ENCODE measurements at regions not wholly inside any gene's neighbourhood (a gene's known extent, or its start where the extent isn't known, plus 50 kb on each side); places are given as distances from the start of the nearest gene placed in this dataset.

- H2AFZ ChIP-seq (ENCODE audit: low read depth, low read length) = no peak overlapping the region
- H3K27me3 ChIP-seq (ENCODE audit: low read depth, low read length) = no peaks in the 10 kb centered on the region
- H4K20me1 ChIP-seq (ENCODE audit: insufficient read depth, low read length) = no peaks in the 10 kb centered on the region
- no peaks in the 10 kb centered on the region for H3K4me1 ChIP-seq (ENCODE audit: low read length)
- H3K36me3 ChIP-seq (replicated peaks; ENCODE audit: low read depth, low read length) = no peaks in the 10 kb centered on the region
- H3K9ac ChIP-seq (ENCODE audit: low read length) = no peak overlapping the region
- TF ChIP-seq CTCF (IDR thresholded peaks at IDR 0.05; ENCODE audit: low read depth, low read length) (no peak), EZH2phosphoT487 (IDR thresholded peaks at IDR 0.05; ENCODE audit: low read depth) (no peak)
- H3K79me2 ChIP-seq (ENCODE audit: low read length) = no peaks in the 10 kb centered on the region
- no peak overlapping the region for H3K4me2 ChIP-seq (ENCODE audit: low read length)
- H3K4me3 ChIP-seq (ENCODE audit: low read length) = no peak overlapping the region
- H3K9me3 ChIP-seq (ENCODE audit: insufficient read depth, low read length) = no peaks in the 10 kb centered on the region
- H3K27ac ChIP-seq (ENCODE audit: low read length) = no peak overlapping the region
Observed at GRCh38 chr9:103669296-103669695, 424.8 kb upstream of the SMC2 start.

- Histone ChIP-seq H4K20me1 (ENCODE audit: insufficient read depth, low read length) (no peaks in the 10 kb centered on the region), H3K79me2 (ENCODE audit: low read length) (no peaks in the 10 kb centered on the region), H3K4me3 (ENCODE audit: low read length) (no peak overlapping the region), H2AFZ (ENCODE audit: low read depth, low read length) (no peak overlapping the region), H3K36me3 (replicated peaks; ENCODE audit: low read depth, low read length) (no peaks in the 10 kb centered on the region), H3K4me1 (ENCODE audit: low read length) (no peaks in the 10 kb centered on the region), H3K4me2 (ENCODE audit: low read length) (no peak overlapping the region), H3K27ac (ENCODE audit: low read length) (no peak overlapping the region), H3K9ac (ENCODE audit: low read length) (no peak overlapping the region), H3K9me3 (ENCODE audit: insufficient read depth, low read length) (no peaks in the 10 kb centered on the region), H3K27me3 (ENCODE audit: low read depth, low read length) (no peaks in the 10 kb centered on the region)
- TF ChIP-seq EZH2phosphoT487 (IDR thresholded peaks at IDR 0.05; ENCODE audit: low read depth) = no peak
- TF ChIP-seq CTCF (IDR thresholded peaks at IDR 0.05; ENCODE audit: low read depth, low read length) = no peak
Observed at GRCh38 chr9:103674271-103674670, 419.8 kb upstream of the SMC2 start.

- Histone ChIP-seq H3K4me2 (ENCODE audit: low read length) (no peak overlapping the region), H3K27me3 (ENCODE audit: low read depth, low read length) (no peaks in the 10 kb centered on the region), H3K36me3 (replicated peaks; ENCODE audit: low read depth, low read length) (no peaks in the 10 kb centered on the region), H4K20me1 (ENCODE audit: insufficient read depth, low read length) (no peaks in the 10 kb centered on the region), H3K9ac (ENCODE audit: low read length) (no peak overlapping the region), H3K79me2 (ENCODE audit: low read length) (no peaks in the 10 kb centered on the region), H2AFZ (ENCODE audit: low read depth, low read length) (no peak overlapping the region), H3K27ac (ENCODE audit: low read length) (no peak overlapping the region), H3K9me3 (ENCODE audit: insufficient read depth, low read length) (no peaks in the 10 kb centered on the region), H3K4me3 (ENCODE audit: low read length) (no peak overlapping the region), H3K4me1 (ENCODE audit: low read length) (no peaks in the 10 kb centered on the region)
- TF ChIP-seq CTCF (IDR thresholded peaks at IDR 0.05; ENCODE audit: low read depth, low read length) (no peak), EZH2phosphoT487 (IDR thresholded peaks at IDR 0.05; ENCODE audit: low read depth) (no peak)
Observed at GRCh38 chr9:103680581-103680980, 413.5 kb upstream of the SMC2 start.

- Histone ChIP-seq H3K36me3 (replicated peaks; ENCODE audit: low read depth, low read length) (no peaks in the 10 kb centered on the region), H4K20me1 (ENCODE audit: insufficient read depth, low read length) (no peaks in the 10 kb centered on the region), H3K27me3 (ENCODE audit: low read depth, low read length) (no peaks in the 10 kb centered on the region), H3K9me3 (ENCODE audit: insufficient read depth, low read length) (no peaks in the 10 kb centered on the region), H3K4me2 (ENCODE audit: low read length) (no peak overlapping the region), H3K9ac (ENCODE audit: low read length) (no peak overlapping the region), H3K4me1 (ENCODE audit: low read length) (no peaks in the 10 kb centered on the region), H3K79me2 (ENCODE audit: low read length) (no peaks in the 10 kb centered on the region), H2AFZ (ENCODE audit: low read depth, low read length) (no peak overlapping the region), H3K27ac (ENCODE audit: low read length) (no peak overlapping the region), H3K4me3 (ENCODE audit: low read length) (no peak overlapping the region)
- TF ChIP-seq CTCF (IDR thresholded peaks at IDR 0.05; ENCODE audit: low read depth, low read length) = no peak
- TF ChIP-seq EZH2phosphoT487 (IDR thresholded peaks at IDR 0.05; ENCODE audit: low read depth) = no peak
Observed at GRCh38 chr9:103681435-103681834, 412.7 kb upstream of the SMC2 start.

Data from OCI-LY3 (cell line).